ENCODE measurements at regions not wholly inside any gene's neighbourhood (a gene's known extent, or its start where the extent isn't known, plus 50 kb on each side); places are given as distances from the start of the nearest gene placed in this dataset.

GRCh38 chr13:74966275-74966674, 515.7 kb downstream of the TBC1D4 start:
- DNase-seq (ENCODE audit: low read depth), result no peak

- DNase-seq (ENCODE audit: low read depth), result no peak
Measured at GRCh38 chr13:74945637-74946036, 536.3 kb downstream of the TBC1D4 start.

DNA sequence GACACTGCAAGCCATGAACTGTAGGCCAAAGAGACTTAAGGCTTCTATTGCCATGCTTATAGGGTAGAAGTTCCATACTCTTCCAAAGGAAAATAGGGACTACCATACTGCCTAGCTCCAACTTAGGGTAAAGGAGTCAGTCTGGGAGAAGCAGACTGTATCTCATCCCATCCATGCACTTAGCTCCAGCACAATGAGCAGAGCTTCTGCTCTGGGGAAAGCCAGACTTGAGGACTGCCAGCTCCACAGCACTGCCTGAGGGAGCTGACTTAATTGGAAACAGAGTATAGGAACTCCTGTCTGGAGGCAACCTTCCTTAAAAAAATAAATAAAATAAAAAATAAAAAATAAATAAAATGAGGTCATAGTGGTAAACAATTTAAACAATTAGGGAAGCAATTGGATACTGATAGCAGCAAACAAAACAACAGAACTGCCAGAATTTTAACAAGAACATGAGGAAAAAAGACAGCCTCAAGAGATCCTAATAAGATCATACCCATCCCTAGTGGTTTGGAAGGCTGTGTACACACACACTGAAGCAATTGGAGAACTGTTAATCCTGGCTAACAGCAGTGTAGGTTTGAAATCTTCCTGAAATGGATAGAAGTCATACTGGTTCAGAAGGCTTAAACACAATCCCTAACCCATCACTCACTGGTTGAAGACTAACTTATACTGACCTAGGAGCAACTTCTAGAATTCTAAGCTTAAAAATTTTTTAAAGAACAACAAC, 550.1 kb downstream of the TBC1D4 start:
- no peak for DNase-seq (ENCODE audit: low read depth)

GRCh38 chr13:74930402-74931165, 551.4 kb downstream of the TBC1D4 start:
- DNase-seq (ENCODE audit: low read depth), result no peak

GRCh38 chr13:74929436-74929835, 552.5 kb downstream of the TBC1D4 start:
- DNase-seq (ENCODE audit: low read depth), result no peak

- DNase-seq (ENCODE audit: low read depth), result no peak
Measured at GRCh38 chr13:74927823-74928222, 554.1 kb downstream of the TBC1D4 start.

GRCh38 chr13:74922963-74923362, 559.0 kb downstream of the TBC1D4 start:
- DNase-seq (ENCODE audit: low read depth), result no peak

- no peak for DNase-seq (ENCODE audit: low read depth)
Measured at GRCh38 chr13:74921326-74921725, 560.6 kb downstream of the TBC1D4 start.

DNA sequence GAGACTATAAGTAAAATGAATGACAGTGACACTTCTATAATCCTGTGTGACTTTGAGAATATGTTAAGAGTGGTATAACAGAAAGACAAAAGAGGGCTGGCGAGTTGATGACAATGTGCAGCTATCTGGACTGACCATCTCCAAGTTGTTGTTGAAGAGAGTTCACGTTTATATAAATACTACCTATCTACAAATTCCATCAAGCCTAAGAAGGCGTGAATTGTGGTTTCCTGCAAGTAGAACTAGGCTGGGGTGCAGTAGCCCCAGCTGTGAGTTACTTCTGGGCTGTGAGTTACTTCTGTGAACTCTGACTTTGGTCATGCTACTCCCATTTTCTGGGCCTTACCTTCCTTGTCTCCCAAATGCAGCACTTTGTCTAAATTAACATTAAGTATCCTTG, 561.0 kb downstream of the TBC1D4 start:
- no peak for DNase-seq (ENCODE audit: low read depth)

GRCh38 chr13:74920361-74920760, 561.6 kb downstream of the TBC1D4 start:
- DNase-seq (ENCODE audit: low read depth), result no peak

DNA sequence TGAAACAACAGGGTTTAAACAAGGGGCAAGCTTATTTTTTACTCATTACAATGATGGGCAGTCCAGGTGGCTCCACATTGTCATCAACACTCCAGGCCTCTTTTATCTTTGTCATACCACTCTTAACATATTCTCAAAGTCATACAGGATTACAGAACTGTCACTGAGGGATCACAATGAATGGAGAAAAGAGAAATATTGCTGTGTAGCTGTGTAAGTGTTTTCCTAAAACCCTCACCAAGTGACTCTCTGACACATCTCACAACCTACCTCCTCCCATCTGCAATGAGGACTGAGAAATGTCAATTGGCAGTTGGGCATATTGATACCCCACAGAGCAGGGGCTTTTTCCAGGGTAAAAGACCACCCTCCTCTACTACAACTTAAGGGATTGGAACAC, 562.1 kb downstream of the TBC1D4 start:
- DNase-seq (ENCODE audit: low read depth), result no peak

DNA sequence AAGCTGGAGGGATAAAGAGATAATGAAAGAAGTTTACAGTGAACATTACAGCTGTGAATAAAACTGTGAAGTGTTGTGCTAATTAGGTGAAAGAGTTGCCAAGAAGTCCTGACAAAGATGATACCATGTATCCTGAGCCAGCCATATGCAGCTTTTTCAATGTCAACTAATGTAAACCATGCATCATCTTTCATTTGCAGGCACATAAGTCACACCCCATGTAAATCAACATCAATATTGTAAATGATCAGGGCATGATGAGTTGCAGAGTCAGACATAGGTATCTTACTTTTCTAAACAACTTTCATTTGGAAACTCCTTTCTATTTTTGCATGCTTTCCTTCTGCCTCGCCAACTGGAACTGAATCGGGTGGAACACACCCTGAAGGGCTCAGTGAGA, 569.1 kb downstream of the TBC1D4 start:
- DNase-seq (ENCODE audit: low read depth), result no peak

- DNase-seq (ENCODE audit: low read depth), result no peak
Measured at GRCh38 chr13:74910415-74910814, 571.6 kb downstream of the TBC1D4 start.

GRCh38 chr13:74907788-74908187, 574.2 kb downstream of the TBC1D4 start:
- DNase-seq (ENCODE audit: low read depth), result no peak

DNA sequence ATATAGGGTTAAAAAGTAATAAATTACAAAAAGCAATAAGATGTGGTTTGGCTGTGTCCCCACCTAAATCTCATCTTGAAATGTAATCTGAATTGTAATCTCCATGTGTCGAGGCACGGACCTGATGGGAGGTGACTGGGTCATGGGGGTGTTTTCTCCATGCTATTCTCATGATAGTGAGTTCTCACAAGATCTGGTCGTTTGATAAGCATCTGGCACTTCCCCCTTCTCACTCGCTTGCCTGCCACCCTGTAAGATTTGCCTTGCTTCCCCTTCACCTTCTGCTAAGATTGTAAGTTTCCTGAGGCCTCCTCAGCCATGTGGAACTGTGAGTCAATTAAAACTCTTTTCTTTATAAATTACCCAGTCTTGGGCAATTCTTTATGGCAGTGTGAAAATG, 577.4 kb downstream of the TBC1D4 start:
- DNase-seq (ENCODE audit: low read depth), result no peak

GRCh38 chr13:74895042-74895796, 586.8 kb downstream of the TBC1D4 start:
- DNase-seq (ENCODE audit: low read depth), result no peak

GRCh38 chr13:74892096-74892495, 589.9 kb downstream of the TBC1D4 start:
- no peak for DNase-seq (ENCODE audit: low read depth)

DNA sequence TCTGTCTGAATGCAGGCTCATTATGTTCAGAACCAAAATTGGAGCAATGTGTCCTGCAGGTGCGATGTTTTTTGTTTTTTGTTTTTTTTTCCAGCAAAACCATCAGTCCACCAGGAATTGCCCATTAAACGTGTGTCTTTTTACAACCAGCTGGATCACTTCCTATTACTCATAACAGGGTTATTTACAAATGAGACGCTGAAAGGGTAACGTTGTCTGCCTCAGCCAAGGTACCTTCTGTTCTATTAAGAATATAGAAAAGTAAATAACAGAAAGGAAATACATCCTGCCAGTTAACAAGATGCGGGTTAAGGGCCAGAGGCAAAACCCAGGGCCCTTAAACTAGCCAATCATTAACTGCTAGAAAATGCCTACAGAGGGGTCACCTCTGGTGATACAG, 590.4 kb downstream of the TBC1D4 start:
- no peak for DNase-seq (ENCODE audit: low read depth)

DNA sequence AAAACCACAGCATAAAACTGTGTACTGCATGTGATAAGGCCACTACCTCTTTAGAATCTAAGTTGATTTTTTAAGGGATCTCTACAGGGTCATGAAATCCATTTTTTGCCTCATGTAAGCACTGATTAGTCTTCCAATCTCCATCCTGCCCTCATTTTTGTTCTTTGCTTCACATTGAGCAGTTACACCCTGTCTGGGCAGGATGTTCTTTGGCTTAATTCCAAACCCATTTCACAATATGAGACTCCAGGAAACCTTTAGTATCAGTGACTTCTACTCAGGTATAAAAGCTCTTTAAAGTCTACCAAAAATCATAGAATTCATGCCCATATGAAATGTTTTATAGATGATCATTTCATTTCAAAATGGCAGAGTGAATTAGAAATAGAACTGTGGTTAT, 592.6 kb downstream of the TBC1D4 start:
- no peak for DNase-seq (ENCODE audit: low read depth)

DNA sequence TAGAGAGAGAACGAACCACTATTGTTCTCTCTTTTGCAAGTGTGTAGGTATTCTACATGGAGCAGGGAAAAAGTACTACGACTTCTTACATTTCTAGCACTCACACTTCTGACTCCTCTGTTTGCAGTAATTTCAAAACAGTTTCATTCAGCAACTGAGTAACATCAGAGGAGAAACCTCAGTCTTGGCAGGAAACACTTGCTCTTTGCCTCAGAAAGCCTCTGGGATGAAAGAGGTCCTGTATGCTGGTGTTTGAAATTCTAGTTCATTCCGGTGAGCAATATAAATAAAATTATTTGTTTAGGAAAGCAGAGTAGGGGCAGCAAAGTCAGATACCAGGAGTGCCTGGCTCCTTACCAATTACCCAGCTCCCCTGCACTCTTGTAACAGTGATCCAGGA, 595.5 kb downstream of the TBC1D4 start:
- no peak for DNase-seq (ENCODE audit: low read depth)

DNA sequence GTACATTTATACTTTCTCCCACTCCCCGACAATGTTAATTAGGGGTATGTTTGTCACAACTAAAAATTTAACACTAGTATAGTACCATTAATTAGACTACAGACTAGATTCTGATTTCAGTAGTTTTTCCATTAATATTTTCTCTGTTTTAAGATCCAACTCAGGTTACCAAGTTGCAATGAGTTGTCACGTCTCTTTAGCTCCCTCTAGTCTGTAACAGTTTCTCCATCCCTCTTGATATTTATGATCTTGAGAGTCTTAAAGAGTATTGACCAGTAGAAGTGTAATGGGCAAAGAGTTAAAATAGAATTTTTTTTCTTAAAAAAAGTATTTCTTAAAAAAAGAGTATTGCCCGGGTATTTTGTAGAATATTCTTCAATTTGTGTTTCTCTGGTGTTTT, 598.1 kb downstream of the TBC1D4 start:
- no peak for DNase-seq (ENCODE audit: low read depth)

DNA sequence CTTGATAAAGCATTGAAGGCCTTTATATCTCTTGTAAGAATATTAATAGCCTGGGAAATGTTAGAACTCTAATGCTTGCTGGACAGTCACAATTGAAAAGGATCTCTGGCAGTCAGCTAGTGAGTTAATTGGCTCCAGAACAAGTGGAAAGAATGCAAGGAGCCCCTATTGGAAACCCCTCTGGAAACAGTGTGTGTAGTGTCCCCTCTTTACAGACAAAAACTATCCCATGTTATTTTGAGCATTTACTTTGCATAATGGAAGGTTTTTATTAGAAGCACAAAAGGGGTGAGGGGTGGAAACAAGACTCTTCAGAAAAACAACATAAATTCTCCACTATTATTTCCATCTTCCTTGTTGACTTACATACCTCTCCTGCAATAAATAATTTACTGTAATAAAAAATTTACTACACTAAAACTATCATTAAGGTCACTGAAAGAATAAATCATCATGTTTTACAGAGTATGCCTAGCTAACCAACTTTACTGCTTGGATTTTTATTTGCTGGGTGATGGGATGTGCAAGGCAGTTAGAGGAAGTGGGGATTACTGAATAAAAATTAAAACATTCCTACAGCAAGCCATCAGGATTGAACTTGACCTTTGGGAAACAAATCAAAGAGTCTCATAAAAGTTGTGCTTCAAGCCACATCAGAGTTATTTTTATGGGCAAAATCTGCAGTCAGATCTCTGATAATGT, 610.4 kb downstream of the TBC1D4 start:
- no peak for DNase-seq (ENCODE audit: low read depth)
